GM19240 (cell line): ENCODE measurements at regions not wholly inside any gene's neighbourhood (a gene's known extent, or its start where the extent isn't known, plus 50 kb on each side); places are given as distances from the start of the nearest gene placed in this dataset.

Experiments
- DNase-seq: peaks from one replicate; pipeline ENCODE4 v3.0.0; 2011; ENCODE audit warnings: low spot score; ENCODE audit not compliant: insufficient read length

DNA sequence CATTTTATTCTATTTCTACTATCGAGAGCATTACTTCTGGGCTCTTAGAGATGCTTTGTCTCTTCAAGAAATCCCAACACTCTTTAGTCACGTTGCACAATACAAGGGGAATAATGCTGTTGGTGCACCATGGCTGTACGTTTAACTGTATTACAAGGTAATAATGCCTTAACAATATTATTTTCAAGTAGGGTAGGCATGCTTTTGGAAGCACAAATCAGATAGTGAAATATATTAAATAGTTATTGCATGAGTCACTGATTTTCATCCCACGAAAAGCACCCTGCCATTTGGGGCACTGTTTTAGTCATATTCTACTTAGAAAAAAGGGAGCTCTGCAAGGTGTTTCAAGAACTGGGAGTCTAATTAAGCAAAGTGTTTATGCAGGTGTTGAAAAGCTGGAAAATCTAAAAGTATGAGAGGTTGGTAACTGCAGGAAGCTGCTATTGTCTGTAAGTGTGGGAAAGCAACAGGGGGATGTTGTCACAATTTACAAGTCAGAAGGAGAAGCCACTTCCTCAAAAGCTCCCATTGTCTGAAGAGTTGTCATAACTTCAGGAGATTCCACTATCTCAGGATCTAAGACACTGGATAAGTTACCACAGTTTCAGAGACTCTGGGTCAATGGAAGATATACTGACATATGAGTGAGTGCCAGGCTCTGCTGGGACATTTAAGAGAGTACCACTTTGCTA, 218.2 kb downstream of the JRKL start:
- no peak for DNase-seq

DNA sequence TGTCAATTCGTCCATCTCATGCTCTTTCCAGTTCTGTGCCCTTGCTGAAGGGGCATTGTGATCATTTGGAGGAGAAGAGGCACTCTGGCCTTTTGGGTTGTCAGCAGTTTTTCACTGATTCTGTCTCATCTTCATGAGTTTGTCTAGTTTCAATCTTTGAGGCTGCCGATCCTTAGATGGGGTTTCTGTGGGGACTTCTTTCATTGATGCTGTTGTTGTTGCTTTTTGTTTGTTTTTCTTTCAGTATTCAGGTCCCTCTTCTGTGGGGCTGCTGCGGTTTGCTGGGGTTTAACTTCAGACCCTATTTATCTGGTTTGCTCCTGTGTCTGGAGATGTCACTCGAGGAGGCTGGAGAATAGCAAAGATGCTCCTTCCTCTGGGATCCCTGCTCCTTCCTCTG, 224.3 kb downstream of the JRKL start:
- no peak for DNase-seq

DNA sequence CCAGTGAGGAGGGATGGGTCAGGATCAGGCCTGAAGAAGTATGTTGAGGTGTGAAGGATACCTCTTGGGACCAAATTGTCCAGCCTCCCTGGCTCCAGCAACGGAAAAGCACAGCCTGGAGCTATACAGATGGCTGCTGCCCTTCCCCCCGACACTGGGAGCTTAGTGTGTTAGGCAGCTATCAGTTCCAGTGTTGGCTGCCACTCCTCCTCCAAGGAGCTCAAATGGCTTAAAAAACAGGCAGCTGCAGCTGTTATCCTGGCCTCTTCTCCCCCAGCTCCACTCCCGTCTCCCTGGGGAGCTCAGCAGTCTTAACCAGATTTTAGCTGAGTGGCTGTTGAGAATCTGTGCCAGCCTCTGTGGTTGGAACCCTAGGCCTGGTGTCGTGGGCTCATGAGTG, 225.0 kb downstream of the JRKL start:
- DNase-seq = no peak

DNA sequence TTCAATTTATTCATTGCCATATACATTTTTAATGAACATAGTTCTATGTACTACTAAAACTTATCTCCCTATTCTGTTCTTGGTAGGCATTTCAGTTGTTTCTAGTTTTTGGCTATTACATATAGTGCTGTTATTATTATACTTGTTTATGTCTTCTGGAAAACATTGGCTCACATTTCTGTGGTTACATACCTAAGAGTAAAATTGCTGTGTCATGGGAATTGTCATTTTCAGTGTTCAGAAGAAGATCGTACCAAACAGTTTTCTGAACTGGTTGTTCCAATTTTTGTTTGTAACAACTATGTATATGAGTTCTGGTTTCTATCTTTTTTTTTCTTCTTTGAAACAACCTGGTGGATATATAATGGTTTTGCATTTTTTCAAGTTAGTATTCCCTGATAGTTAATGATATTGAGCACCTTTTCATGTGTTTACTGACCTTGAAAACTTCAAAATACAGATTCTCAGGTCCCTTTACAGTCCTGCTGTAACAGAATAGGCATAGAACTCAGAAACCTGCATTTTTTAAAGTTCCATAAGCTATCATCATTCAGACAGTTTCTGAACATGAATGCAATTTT, 230.7 kb downstream of the JRKL start:
- no peak for DNase-seq

DNA sequence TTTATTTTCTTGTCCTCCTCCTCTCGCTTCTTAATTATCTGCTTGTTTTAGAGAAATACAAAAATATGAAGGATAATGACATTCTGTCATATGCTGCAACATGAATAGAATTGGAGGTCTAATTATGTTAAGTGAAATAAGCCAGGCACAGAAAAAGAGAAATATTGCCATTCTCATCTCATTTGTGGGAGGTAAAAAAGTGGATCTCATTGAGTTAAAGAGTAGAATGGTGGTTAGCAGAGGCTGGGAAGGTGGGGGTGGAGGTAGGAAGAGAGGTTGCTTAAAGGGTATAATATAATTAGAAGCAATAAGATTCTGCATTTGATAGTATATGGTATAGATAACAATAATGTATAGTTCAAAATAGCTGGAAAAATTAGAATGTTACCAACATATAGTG, 231.3 kb downstream of the JRKL start:
- DNase-seq = no peak

DNA sequence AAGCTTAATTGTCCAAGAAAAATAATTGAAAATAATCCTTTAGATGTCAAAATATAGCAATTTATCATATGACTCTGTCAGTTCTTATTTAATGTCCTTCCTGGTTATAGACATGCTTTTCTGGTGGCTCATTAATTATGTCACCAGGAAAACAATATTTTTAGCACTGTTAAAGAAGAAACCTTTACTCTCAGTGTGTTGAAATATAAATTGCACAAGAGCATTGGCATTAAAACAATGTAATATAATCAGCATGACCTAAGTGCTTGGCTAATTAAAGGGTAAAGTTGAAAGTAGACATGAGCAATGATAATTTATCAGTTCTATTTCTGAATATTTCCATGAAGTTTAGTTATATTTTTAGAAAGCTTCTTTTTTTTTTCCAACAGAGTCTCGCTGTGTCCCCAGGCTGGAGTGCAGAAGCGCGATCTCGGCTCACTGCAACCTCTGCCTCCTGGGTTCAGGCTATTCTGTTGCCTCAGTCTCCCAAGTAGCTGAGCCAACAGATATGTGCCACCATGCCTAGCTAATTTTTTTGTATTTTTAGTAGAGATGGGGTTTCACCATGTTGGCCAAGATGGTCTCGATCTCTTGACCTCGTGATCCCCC, 232.3 kb downstream of the JRKL start:
- DNase-seq = no peak

DNA sequence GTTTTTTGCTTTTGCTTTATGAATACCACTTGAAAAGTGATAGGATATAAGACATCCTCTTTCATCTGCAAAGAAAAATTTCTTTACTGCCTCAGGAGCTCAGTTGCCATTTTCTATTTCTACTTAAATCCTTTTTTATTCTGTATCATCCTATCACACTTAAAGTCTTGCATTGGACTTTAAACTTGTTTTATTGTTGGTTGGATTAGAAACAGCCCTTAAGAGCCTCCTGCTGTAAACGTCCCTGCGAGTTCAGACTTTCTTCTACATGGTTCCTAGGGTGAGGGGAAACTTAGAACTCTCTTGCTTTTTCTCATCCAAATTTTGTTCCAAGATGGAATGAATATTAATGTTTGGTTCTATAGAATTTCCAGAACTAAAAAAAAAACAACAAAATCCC, 234.3 kb downstream of the JRKL start:
- DNase-seq = no peak

DNA sequence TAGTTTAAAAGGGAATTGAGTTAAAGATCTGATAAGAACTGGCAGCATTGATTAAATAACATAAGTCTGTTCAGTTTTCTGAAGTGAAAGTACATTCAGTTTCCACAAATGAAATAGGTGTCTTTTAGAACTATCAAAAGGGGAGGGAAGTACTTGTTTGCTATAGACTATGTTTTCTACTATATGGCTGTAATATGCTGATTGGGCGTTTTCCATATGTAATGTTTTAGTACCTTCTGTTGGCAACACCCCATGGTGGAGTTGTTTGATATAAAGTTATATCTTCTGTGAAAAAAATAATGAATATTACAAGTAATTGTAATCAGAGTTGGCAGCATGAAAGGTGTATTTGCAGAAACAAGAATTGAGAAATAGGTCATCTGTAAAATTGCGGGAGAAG, 237.6 kb downstream of the JRKL start:
- no peak for DNase-seq

DNA sequence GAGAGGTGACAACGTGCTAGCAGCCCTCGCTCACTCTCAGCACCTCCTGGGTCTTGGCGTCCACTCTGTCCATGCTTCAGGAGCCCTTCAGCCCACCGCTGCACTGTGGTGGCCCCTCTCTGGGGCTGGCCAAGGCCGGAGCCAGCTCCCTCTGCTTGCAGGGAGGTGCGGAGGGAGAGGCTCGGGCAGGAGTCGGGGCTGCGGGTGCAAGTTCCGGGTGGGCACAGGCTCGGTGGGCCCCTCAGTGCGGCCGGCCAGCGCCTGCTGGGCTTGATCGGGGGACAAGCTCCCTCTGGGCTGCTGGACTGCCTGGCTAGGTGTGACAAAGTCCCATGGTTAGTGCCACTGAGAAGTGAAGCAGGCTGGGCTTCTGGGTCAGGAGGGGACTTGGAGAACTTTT, 245.8 kb downstream of the JRKL start:
- no peak for DNase-seq

DNA sequence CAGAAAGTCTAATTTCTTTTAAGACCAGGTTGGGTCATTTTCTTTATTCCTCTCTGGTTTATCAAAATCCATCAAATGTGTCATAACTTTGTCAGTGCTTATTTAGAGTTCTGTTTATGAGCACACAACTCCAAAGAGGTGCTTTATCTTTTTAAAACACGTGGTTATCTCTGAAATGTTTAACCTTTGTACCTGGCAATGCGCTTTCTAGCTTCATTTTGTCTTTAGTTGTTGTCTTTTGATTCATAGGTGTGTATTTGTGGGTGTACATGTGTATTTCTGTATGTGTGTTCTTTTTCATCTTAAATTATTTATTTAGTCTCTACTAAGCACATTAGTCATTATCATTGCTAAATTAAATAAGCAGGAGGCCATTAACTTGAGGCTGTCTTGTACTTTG, 251.4 kb downstream of the JRKL start:
- DNase-seq = no peak

DNA sequence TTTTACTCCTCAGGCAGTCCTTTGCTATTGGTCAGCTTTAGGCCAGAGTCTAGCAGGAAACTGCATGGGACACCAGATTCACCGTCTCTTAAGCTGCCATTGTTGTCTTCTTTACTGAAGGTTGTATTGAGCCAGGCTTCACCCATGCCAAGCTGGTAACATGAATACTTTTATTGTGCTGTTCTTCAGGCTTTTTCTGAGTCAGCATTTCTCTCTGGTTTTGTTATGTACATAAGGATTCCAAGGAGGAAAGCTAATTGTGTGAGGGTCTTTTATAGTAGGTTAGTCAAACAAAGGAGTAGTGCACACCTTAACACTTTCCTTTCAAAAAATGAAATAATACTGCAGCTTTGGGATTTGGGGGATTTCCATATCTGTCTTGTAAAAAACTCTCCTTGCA, 252.8 kb downstream of the JRKL start:
- no peak for DNase-seq

DNA sequence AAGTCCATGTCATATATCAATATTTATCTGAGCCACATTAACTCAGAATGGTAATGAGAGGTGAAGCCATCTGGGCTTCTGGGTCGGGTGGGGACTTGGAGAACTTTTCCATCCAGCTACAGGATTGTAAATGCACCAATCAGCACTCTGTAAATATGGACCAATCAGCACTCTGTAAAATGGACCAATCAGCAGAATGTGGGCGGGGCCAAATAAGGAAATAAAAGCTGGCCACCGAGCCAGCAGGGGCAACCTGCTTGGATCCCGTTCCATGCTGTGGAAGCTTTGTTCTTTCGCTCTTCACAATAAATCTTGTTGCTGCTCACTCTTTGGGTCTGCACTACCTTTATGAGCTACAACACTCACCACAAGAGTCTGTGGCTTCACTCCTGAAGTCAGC, 253.4 kb downstream of the JRKL start:
- DNase-seq = no peak

DNA sequence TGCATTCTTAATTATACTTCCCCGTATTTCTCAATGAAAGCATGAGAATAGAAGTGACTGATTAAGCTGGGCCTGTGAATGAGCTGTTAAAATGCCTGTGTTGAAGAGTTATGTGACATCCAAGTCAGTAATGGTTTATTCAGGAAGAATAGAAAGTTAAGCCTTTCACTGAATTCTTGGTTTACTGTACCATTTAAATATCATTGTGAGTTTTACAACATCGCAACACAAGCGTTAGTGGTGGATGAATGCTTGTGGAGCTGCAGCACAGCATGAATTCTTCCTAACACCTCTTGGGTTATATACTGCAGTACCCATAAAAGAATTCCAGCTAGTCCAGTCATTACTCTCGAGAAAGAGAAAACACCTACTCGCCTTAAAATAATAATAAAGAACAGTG, 257.8 kb downstream of the JRKL start:
- DNase-seq = no peak

DNA sequence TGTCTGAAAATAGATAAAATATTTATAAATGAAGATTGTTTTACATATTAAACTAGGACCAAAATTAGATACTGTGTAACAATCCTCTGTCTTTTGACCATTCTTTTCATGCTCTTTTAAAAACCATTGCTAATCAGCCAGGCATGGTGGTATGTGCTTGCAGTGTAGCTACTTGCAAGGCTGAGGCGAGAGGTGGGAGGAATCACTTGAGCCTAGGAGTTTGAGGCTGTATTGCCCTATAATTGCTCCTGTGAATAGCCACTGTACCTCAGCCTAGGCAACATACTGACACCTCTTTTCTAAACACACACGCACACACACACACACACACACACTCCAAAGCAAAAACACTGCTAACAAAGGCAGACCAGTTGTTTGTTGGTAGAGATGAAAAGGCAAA, 259.2 kb downstream of the JRKL start:
- DNase-seq = no peak

DNA sequence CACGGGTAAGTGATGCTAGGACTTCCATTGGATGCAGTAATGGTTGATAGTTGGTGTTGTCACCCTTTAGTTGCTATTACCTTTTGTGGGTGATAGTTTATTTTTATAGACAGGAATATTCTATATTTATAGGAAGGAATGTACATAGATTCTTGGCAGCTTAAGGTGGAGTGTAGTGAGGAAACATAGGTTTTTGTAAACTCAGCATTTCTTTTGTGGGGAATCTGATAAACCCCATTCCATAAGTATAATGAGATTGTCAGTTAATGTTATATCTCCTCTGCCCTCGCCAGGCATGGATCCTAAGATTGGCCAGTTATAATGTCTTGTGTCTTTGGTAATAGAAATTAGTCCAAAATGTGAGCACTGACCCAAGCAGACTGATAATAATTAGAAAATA, 262.7 kb downstream of the JRKL start:
- DNase-seq = no peak

DNA sequence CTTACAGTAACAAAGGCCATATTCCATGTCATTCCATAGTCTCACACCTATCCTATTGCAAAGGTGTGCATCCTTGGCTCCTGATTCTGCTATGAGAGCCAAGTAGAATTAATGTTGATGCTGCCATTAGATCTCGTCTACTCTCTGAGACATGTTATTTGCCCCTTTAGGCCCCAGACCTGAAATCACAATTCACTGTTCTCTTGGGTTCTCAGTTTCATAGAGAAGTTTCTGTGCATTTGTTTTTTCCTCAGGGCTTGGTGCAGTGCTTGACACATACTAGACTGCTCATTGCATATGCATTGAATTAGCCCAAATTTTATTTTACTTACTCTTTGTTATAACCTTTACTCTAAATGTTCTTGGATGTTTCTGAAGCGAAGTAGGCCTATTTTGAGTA, 265.7 kb downstream of the JRKL start:
- no peak for DNase-seq

DNA sequence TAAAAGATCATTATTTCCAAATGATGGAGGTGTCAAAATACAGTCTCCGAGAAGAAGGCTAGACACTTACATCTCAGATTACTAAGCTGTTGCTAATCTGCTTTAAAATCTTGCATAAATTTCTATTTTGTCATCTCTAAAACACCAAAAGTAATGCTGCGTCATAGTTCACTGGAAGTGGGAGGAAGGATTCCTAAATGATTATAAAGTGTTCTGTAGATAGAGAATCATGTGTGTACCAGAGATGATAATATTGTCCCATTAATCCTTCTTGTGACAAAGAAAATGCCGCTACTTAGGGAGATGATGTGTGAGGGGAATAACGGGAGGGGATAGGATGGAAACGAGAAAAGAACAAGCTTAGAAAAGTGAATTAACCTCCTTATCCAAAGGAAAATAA, 268.6 kb downstream of the JRKL start:
- no peak for DNase-seq

DNA sequence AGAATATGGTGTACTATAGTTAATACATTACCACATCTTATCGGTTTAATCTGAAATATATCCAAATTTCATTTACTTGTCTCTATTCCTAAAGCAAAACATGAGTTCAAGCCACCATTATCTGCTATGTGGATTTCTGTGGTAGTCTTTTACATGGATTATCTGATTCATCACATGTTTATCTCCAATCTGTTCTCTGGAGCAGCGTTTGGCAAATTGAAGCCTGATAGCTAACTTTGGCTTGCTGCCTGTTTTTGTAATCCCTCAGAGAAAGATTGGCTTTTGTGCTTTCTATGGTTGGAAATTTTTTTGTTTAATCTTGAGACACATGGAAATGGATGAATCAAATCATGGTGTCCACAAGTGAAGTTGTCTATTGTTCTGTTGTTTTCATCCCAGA, 274.3 kb downstream of the JRKL start:
- no peak for DNase-seq

DNA sequence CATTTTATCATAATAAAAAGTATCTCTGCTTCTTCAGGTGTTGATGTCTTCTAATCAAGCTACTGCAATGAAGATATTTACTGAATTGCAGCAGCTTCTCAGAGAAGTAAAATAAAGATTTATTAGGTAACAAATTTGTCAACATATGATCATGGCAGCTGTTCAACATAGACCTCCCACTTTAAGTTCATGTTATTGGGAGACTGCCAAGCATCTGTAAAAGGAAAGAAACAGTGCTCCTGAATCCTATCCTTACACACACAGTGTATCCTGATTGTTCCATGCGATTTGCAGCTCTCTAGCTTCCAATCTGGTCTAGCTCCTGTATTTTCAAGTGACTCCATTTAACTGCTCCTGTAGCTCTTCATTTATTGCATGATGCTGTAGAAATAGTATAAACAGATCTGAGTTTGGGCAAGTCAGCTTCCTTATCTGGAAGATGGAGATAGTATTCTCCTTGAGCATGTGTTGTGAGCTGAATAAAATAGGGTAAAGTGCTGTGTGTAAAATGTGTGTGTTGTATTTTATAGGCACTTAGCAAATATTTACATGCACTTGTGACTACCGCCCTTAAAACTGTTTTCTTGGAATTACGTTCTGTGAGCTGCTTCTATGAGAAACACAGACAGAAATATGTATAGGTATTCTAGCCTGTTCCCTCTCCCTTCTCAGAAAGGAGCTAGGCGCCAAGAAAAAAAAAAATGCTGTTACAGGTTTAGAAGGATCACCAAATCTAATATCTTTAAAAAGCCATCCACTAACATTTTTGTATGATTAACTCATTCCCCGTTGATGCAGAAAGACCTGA, 290.6 kb downstream of the JRKL start:
- DNase-seq = no peak

DNA sequence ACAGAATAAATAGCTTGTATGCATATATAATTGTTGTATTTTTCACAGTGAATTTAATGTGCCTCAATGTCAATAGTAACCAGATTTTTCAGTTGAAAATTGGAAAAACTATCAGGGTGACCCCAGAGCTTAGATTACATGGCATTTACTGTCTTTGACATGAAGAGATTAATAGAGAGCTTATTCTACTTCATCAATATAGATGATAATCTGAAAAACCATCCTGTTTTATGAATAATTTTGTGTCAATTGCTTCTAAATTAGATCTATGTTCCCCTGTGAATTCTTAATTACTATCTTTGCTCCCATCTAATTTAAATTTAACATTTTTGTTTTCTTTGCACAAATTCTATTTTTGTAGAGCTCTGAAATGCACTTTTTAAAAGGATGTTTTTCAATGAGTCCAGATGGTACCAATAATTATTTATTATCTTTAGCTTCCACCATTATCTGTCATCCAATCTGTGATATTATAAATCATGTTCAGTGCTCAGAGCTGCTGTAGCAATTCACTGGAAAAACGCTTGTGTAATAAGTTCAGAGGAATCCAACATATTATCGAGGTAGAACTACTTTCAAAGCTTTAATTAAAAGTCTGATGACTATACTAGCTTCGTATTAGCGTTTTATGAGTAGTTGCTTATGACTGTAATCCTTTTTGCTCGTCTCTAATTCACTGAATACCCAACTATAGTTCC, 291.4 kb downstream of the JRKL start:
- DNase-seq = no peak

DNA sequence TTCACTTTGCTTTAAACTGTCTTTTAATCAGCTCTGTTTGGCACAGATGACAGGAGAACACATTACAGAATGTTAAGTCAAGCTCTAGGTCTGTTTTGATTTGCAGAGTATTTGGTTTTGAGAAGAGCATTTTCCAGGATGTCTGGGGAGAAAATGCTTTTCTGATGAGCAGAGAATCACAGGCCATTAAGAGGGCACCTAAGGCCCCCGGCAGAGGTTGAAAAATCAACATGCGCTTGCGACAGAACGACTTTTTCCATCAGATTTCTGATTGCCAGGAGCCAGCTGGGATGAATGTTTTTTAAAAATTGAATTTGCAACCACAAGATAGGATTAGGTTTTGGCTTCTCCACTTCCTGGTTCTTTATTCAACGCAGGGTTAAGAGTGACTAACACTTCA, 304.5 kb downstream of the JRKL start:
- DNase-seq = no peak

DNA sequence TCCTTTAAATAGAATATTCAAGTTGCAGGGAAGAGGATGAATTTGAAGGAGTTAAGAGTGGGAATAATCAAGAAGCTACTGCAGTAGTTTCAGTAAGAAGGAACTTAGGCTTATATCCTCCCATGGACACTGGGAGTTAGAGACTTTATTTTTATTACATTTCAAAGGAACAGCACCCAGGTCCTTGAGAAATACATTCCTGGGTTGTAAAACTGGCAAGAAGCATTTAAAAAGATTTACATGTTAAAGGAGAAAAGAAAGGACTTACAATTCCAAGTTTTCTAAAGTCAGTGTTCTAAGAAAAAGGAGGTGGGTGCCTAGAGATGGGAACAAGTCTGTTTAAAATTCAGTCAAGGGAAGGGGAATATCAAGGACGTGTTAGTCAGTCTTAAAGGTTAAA, 306.9 kb downstream of the JRKL start:
- DNase-seq = no peak
